ENCODE measurements at regions not wholly inside any gene's neighbourhood (a gene's known extent, or its start where the extent isn't known, plus 50 kb on each side); places are given as distances from the start of the nearest gene placed in this dataset.

DNA sequence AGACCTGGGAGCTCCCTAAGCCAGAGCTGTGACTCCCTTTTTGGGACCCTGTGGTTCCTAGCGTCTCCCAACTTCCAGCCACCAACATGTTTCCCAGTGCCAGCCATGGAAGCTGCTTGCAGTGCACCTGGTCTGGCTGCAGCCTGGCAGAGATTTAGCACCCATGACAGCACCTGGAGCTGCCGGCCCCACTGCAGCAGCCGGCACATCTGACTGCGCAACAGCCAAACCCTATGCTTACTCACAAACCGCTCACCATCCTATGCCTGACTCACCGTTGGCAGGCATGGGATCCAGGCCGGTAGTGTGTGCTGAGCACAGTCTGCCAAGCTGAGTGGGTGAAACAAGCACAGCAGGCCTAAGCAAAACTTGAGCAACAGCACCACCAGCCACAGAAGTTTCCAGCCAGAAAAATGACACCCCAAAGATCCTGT, 435.9 kb upstream of the PRMT6 start:
- Mint-ChIP-seq H3K27ac (no peak overlapping the region), H3K9me3 (peaks cover 0 to 2% of the 10 kb centered on the region in 2 experiments; a peak in 4 of 5 replicates), H3K4me3 (no peak overlapping the region), H3K36me3 (ENCODE audit: insufficient read depth in 1 of 3, low read depth in 3 of 3) (no peaks in the 10 kb centered on the region; a peak in 2 of 7 replicates), H3K27me3 (ENCODE audit: low read depth) (no peaks in the 10 kb centered on the region), H3K4me1 (no peaks in the 10 kb centered on the region)
- Histone ChIP-seq H4K8ac (replicated peaks; ENCODE audit: insufficient read length, low read depth, low read length) (no peak overlapping the region), H2AK5ac (ENCODE audit: insufficient read length, low read length) (no peak overlapping the region), H2BK20ac (ENCODE audit: low read depth, low read length, poor library complexity, severe bottlenecking) (no peak overlapping the region), H4K91ac (ENCODE audit: insufficient read length, low read depth, low read length) (no peak overlapping the region), H3K23me2 (ENCODE audit: insufficient read length, low read depth, low read length, poor library complexity, severe bottlenecking) (no peaks in the 10 kb centered on the region), H4K20me1 (ENCODE audit: control insufficient read depth, insufficient read depth, insufficient read length) (no peaks in the 10 kb centered on the region), H3K56ac (ENCODE audit: insufficient read length, low read depth, low read length) (no peak overlapping the region), H2BK15ac (ENCODE audit: low read depth, low read length) (no peak overlapping the region), H3K4me2 (ENCODE audit: insufficient read depth, insufficient read length, low read length) (no peak overlapping the region), H3K9ac (ENCODE audit: extremely low read depth, insufficient read length, low read length) (no peak overlapping the region), H3K14ac (ENCODE audit: insufficient read depth, low read length) (no peak overlapping the region), H3K4me1 (ENCODE audit: insufficient read depth, low read length) (no peaks in the 10 kb centered on the region), H2BK5ac (ENCODE audit: insufficient read length, low read length) (no peak overlapping the region), H3K23ac (ENCODE audit: insufficient read length, low read depth, low read length) (no peak overlapping the region), H3K18ac (ENCODE audit: insufficient read length, low read depth, low read length) (no peak overlapping the region), H3K4ac (ENCODE audit: low read depth, low read length) (no peak overlapping the region), H2BK12ac (ENCODE audit: insufficient read length, low read depth, low read length) (no peak overlapping the region), H2BK120ac (ENCODE audit: low read depth, low read length, poor library complexity, severe bottlenecking) (no peak overlapping the region), H3K9me3 (ENCODE audit: control insufficient read depth, low read depth, low read length) (no peaks in the 10 kb centered on the region), H3K27ac (ENCODE audit: insufficient read length, low read depth, low read length) (no peak overlapping the region), H3K79me1 (ENCODE audit: insufficient read depth, low read depth, low read length, poor library complexity, severe bottlenecking) (no peaks in the 10 kb centered on the region), H3K27me3 (ENCODE audit: insufficient read depth, low read length) (no peaks in the 10 kb centered on the region), H4K5ac (ENCODE audit: insufficient read length, low read depth, low read length) (no peak overlapping the region), H2AFZ (ENCODE audit: low read length) (no peak overlapping the region), H3T11ph (ENCODE audit: low read length) (no peak overlapping the region), H3K79me2 (ENCODE audit: insufficient read depth, low read length) (no peaks in the 10 kb centered on the region)
- TF ChIP-seq CTCF (conservative IDR thresholded peaks at IDR 0.05), result no peak
- no peak for DNase-seq
- WGBS (ENCODE audit: extremely low coverage, insufficient read length, low lambda C conversion rate), result no CpG with 5 or more reads among the region's 7 CpGs

All from H9 (cell line).